Right ventricle myocardium inferior (tissue), 1 donor: ENCODE measurements at regions not wholly inside any gene's neighbourhood (a gene's known extent, or its start where the extent isn't known, plus 50 kb on each side); places are given as distances from the start of the nearest gene placed in this dataset.

Source experiments
- ATAC-seq: fragments of 200-7000 bp; cut with Tn5 transposase; one replicate; pipeline ENCODE4 v1.9.1; 2020; ENCODE audit warnings: mild to moderate bottlenecking, moderate library complexity
- DNase-seq: peaks from one replicate; pipeline ENCODE4 v3.0.0; 2021; ENCODE audit errors: missing footprints
- intact Hi-C: fragments of 100-400 bp; cut with DNase I; formaldehyde crosslinking; loops from one replicate; pipeline ENCODE4 v1.11.0; 2022
- donor health status: DM: no; HTN: yes; CAD: no; lungs with severe emphysema.

DNA sequence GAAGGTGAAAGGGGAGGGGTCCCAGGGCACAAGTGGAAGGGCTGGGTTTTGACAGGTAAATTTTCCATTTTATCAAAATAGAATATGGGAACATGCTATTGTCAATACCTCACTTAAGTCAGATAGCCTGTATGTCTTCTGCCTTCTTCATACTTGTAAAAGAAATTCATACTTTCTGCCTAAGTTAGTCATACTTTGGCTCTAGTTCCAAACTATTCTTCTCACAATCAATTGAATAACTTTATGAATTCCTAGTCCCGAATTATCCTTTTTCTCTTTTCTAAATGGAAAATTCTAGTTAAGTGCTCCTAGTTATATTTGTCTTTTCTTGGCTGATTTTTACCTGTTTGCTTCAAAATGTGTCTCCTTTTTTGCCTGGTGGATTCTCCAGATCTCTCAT, 271.4 kb downstream of the CSNK1G3 start:
- intact Hi-C loops: no loop called here
- ATAC-seq (no peak), DNase-seq (no peak)

GRCh38 chr5:123778641-123779040, 266.7 kb downstream of the CSNK1G3 start:
- intact Hi-C loops: no loop called here
- ATAC-seq: no peak

GRCh38 chr5:123776761-123777160, 264.8 kb downstream of the CSNK1G3 start:
- DNase-seq (no peak), ATAC-seq (no peak)
- intact Hi-C loops: no loop called here

More at GRCh38 chr5:123778641-123779040, 266.7 kb downstream of the CSNK1G3 start:
- DNase-seq: no peak

DNA sequence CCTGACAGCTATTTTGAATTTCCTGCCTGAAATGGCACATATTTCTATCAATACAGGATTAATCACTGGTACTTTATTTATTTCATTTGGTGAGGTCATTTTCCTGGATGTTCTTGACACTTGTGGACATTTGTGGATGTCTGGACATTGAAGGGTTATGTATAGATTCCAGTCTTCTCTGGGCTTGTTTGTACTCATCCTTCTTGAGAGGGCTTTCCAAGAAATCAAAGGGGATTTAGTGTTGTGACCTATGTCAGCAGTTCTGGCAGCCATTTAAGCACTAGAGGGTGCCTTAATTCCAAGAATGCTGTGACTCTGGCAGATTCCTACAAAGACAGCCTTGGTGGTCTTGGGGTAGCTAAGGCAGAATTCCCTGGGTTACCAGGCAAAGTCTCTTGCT, 259.7 kb downstream of the CSNK1G3 start:
- intact Hi-C loops: no loop called here
- no peak for DNase-seq
- no peak for ATAC-seq

- ATAC-seq (no peak), DNase-seq (no peak)
- intact Hi-C loops: no loop called here
These were observed 251.2 kb downstream of the CSNK1G3 start for GRCh38 chr5:123763201-123763600.

- no peak for DNase-seq
- intact Hi-C loops: loop anchor here (2.0 kb wide), 1 partner anchor 58 kb away; no protein-coding TSS in a partner anchor
- no peak for ATAC-seq
These were observed 244.8 kb downstream of the CSNK1G3 start for GRCh38 chr5:123756816-123757215.

GRCh38 chr5:123756318-123756665, 244.3 kb downstream of the CSNK1G3 start:
- no peak for ATAC-seq
- intact Hi-C loops: loop anchor here (2.0 kb wide), 1 partner anchor 59 kb away; no protein-coding TSS in a partner anchor
- no peak for DNase-seq

GRCh38 chr5:123755653-123756317, 243.8 kb downstream of the CSNK1G3 start:
- intact Hi-C loops: loop anchor here (2.0 kb wide), 1 partner anchor 59 kb away; no protein-coding TSS in a partner anchor
- DNase-seq (no peak), ATAC-seq (no peak)

- intact Hi-C loops: no loop called here
- no peak for ATAC-seq
These were observed 242.9 kb downstream of the CSNK1G3 start for GRCh38 chr5:123754908-123755307.

GRCh38 chr5:123753937-123754891, 242.2 kb downstream of the CSNK1G3 start:
- intact Hi-C loops: no loop called here
- ATAC-seq: no peak
- no peak for DNase-seq

More at GRCh38 chr5:123754908-123755307, 242.9 kb downstream of the CSNK1G3 start:
- DNase-seq: no peak

DNA sequence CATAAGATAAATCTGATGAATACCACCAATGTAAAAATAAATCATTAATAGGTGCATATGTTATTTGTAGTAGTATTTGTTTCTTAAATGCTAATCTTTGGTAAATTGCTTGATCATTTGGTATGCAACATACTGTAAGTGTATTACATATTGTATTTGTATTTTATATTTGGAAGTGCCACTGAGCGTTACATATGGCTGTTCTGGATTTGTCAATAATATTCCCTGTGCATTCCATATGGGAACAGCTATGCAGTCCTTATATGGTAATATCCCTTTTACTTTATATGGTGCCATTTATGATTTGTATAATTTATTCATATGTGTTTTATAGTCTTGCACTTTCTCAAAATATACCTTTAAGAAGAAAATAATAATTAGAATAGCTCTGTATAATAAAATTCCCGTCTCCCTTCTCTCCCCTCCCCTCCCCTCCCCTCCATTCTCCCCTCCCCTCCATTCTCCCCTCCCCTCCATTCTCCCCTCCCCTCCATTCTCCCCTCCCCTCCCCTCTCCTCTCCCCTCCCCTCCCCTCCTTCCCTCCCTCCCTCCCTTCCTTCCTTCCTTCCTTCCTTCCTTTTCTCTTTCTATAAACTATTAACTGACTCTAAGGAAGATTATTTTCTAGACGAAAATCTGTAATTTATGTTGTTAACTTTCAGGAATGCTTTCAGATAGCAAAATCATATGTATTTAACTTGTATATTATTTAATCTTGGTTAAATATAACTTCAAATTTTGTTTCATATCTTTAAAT, 241.4 kb downstream of the CSNK1G3 start:
- intact Hi-C loops: no loop called here
- no peak for DNase-seq
- no peak for ATAC-seq

DNA sequence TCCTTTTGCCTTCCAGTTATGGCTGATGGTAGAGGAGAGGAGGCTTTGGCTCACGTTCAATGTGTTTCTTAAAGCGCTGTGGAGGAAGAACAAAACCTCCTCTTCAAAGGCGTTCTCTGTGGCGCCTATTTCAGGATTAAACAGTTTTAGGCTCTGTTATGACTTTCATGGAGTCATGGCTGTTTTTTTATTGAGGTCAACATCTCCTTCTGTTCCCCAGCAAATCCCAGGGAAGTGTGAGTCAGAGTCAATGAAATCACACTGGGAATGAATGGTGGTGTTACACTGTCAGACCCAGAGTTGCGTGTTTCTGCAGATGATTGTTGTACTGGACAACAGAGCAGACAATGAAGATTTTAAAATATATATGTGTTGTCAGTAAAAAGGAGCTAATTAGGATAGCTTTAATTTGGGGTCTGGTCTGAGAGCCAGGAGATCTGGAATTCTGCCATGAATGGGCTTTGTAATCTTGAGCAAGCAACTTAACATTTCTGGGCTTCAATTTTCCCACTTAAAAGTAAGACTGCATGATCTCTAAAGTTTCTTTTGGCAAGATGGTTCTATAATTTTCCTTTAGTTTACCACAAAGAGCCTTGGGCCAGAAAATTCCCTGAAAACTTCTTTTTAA, 240.7 kb downstream of the CSNK1G3 start:
- DNase-seq (no peak), ATAC-seq (peak; percentile 88)
- intact Hi-C loops: no loop called here

DNA sequence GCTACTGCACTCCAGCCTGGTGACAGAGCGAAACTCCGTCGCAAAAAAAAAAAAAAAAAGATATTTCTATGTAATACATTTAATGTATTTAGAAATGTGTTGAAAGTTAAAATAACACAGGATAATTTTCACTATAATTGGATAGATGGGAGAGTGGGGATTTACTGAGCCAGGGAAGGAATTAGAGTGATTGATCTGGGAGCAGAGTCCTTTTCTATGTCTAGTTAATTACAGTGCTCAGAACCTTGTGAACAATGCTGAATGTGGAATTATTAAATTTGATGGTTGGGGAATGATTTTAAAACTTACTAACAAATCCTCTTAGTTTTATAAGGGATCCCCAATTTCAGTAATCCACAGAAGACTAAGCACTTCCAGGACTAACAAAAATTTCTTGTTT, 239.7 kb downstream of the CSNK1G3 start:
- DNase-seq: no peak
- no peak for ATAC-seq
- intact Hi-C loops: no loop called here

- ATAC-seq (no peak), DNase-seq (no peak)
- intact Hi-C loops: no loop called here
These were observed 236.3 kb downstream of the CSNK1G3 start for GRCh38 chr5:123748239-123748638.

DNA sequence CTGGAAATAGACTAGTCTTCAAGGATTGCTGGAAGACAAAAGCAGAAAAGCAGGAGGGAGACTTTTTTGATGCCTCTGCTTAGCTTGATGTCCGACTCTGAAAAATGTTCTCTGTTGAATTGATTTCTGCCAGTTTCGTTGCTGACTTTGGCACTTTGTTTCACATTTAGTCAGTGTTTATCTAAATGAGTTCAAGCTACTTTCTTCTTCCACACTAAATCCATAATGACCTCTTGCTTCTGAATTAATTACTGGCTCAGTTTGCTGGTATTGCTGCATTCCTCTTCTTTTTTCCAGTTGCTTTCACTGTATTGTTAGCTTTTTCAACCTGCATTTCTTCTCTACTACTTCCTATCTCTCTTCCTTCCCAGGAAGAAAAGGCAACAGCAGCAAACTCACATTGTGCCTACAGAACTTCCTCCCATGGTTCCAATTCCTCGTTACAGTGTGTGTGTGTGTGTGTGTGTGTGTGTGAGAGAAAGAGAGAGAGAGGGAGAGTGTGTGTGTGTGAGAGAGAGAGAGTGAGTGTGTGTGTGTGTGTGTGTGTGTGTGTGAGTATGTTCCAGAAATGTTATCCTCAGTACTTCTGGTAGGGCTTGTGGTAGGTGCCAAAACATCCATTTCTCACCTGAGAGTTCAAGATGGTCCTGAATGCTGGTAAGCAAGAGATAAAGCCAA, 234.8 kb downstream of the CSNK1G3 start:
- ATAC-seq (no peak), DNase-seq (no peak)
- intact Hi-C loops: no loop called here

- DNase-seq (no peak), ATAC-seq (no peak)
- intact Hi-C loops: no loop called here
These were observed 232.1 kb downstream of the CSNK1G3 start for GRCh38 chr5:123743990-123744583.

DNA sequence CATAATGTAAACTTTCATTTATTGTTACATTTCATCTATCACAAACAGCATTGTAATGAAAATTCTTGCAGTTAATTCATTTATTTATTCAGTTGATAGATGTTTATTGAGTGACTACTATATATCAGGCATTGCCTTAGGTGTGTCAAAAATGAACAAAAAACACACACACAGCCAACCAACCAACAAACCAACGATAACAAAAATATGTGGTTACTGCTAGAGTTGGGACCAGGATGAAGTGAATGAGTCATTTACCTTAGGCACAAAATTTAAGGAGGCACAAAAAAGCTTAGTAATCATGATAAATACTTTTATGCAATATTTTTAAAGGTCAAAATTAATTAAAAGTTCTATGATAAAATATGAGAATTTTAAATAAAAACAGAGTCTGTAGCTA, 223.4 kb downstream of the CSNK1G3 start:
- ATAC-seq: no peak
- intact Hi-C loops: no loop called here

DNA sequence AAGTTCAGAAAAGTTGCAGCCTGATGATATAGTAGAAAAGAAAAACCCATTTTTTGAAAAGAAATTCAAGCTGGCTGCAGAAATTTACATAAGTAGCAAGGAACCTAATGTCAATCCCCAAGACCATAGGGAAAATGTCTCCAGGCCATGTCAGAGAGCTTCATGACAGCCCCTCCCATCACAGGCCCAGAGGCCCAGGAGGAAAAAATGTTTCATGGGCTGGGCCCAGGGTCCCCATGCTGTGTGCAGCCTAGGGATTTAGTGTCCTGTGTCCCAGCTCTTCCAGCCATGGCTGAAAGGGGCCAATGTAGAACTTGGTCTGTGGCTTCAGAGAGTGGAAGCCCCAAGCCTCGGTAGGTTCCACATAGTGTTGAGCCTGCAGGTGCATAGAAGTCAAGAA, 220.3 kb downstream of the CSNK1G3 start:
- intact Hi-C loops: no loop called here
- ATAC-seq: no peak
- DNase-seq: no peak

More for the DNA sequence above, 223.4 kb downstream of the CSNK1G3 start:
- no peak for DNase-seq
